ENCODE measurements at regions not wholly inside any gene's neighbourhood (a gene's known extent, or its start where the extent isn't known, plus 50 kb on each side); places are given as distances from the start of the nearest gene placed in this dataset.

- Histone ChIP-seq H3K9me3 (replicated peaks in 1 of 2; ENCODE audit: control insufficient read depth in 1 of 2, insufficient read depth in 1 of 2, low read length in 2 of 2) (no peaks in the 10 kb centered on the region), H3K4me2 (replicated peaks; ENCODE audit: extremely low read depth, low read length, poor library complexity, severe bottlenecking) (no peak overlapping the region), H2AFZ (ENCODE audit: insufficient read depth, low read depth, low read length, poor library complexity, severe bottlenecking) (no peak overlapping the region), H3K79me2 (ENCODE audit: insufficient read depth, low read length) (no peaks in the 10 kb centered on the region), H3K9ac (ENCODE audit: insufficient read depth, low read length, poor library complexity, severe bottlenecking) (no peak overlapping the region), H3K27ac (ENCODE audit: low read depth in 1 of 2, low read length in 2 of 2) (no peak overlapping the region), H3K4me3 (replicated peaks in 1 of 3; ENCODE audit: low read depth in 2 of 3, low read length in 3 of 3) (no peak overlapping the region), H3K4me1 (ENCODE audit: control insufficient read depth in 1 of 2, insufficient read depth in 2 of 2, low read length in 2 of 2) (peaks cover 12 to 15% of the 10 kb centered on the region in 2 donors), H4K20me1 (ENCODE audit: insufficient read depth, low read length) (no peaks in the 10 kb centered on the region), H3K36me3 (replicated peaks in 1 of 2; ENCODE audit: control insufficient read depth in 1 of 2, insufficient read depth in 2 of 2, low read length in 2 of 2) (no peaks in the 10 kb centered on the region), H3K27me3 (ENCODE audit: control insufficient read depth in 2 of 2, insufficient read depth in 2 of 2, low read length in 2 of 2) (no peaks in the 10 kb centered on the region)
- no peak for TF ChIP-seq CTCF (IDR thresholded peaks at IDR 0.05)
- Mint-ChIP-seq H3K27ac (peak overlapping the region in 1 of 7 donors; percentile 10), H3K4me3 (no peak overlapping the region), H3K36me3 (no peaks in the 10 kb centered on the region), H3K27me3 (ENCODE audit: low read depth in 3 of 3) (peaks cover 0 to 15% (median 10%) of the 10 kb centered on the region in 3 donors), H3K9me3 (peaks cover 0 to 8% (median 0%) of the 10 kb centered on the region in 7 donors), H3K4me1 (peaks cover 22% of the 10 kb centered on the region)
- intact Hi-C loops (cut with micrococcal nuclease), result no loop called here
- WGBS (ENCODE audit: insufficient coverage), result 95% methylated on average over 15 of the region's 15 CpGs
- no peak for DNase-seq
Observed at GRCh38 chr6:170229396-170229795, 61.5 kb downstream of the DLL1 start.

- no peaks in the 10 kb centered on the region for H3K27me3 ChIP-seq (ENCODE audit: control insufficient read depth in 2 of 2, insufficient read depth in 2 of 2, low read length in 2 of 2)
- peaks cover 0 to 17% (median 10%) of the 10 kb centered on the region in 3 donors for H3K27me3 Mint-ChIP-seq (ENCODE audit: low read depth in 3 of 3)
- 95% methylated on average over 9 of the region's 14 CpGs for WGBS (ENCODE audit: insufficient coverage)
Observed at GRCh38 chr6:170228946-170229310, 62.0 kb downstream of the DLL1 start.

More at GRCh38 chr6:170228946-170229310, 62.0 kb downstream of the DLL1 start:
- no peaks in the 10 kb centered on the region for H3K79me2 ChIP-seq (ENCODE audit: insufficient read depth, low read length)
- H3K9me3 ChIP-seq (replicated peaks in 1 of 2; ENCODE audit: control insufficient read depth in 1 of 2, insufficient read depth in 1 of 2, low read length in 2 of 2), result no peaks in the 10 kb centered on the region
- H3K36me3 ChIP-seq (replicated peaks in 1 of 2; ENCODE audit: control insufficient read depth in 1 of 2, insufficient read depth in 2 of 2, low read length in 2 of 2), result no peaks in the 10 kb centered on the region
- intact Hi-C loops (cut with micrococcal nuclease), result no loop called here
- no peak overlapping the region for H3K4me3 ChIP-seq (replicated peaks in 1 of 3; ENCODE audit: low read depth in 2 of 3, low read length in 3 of 3)
- no peak overlapping the region for H3K9ac ChIP-seq (ENCODE audit: insufficient read depth, low read length, poor library complexity, severe bottlenecking)
- no peak for DNase-seq
- H3K4me1 ChIP-seq (ENCODE audit: control insufficient read depth in 1 of 2, insufficient read depth in 2 of 2, low read length in 2 of 2), result peaks cover 12 to 15% of the 10 kb centered on the region in 2 donors
- no peak overlapping the region for H3K27ac ChIP-seq (ENCODE audit: low read depth in 1 of 2, low read length in 2 of 2)
- H4K20me1 ChIP-seq (ENCODE audit: insufficient read depth, low read length), result no peaks in the 10 kb centered on the region
- peaks cover 21% of the 10 kb centered on the region for H3K4me1 Mint-ChIP-seq
- H2AFZ ChIP-seq (ENCODE audit: insufficient read depth, low read depth, low read length, poor library complexity, severe bottlenecking), result no peak overlapping the region
- no peaks in the 10 kb centered on the region for H3K36me3 Mint-ChIP-seq
- peaks cover 0 to 8% (median 0%) of the 10 kb centered on the region in 7 donors for H3K9me3 Mint-ChIP-seq
- H3K4me2 ChIP-seq (replicated peaks; ENCODE audit: extremely low read depth, low read length, poor library complexity, severe bottlenecking), result no peak overlapping the region
- TF ChIP-seq CTCF (IDR thresholded peaks at IDR 0.05), result no peak
- no peak overlapping the region for H3K4me3 Mint-ChIP-seq
- no peak overlapping the region for H3K27ac Mint-ChIP-seq

All from CD14-positive monocyte (primary cell).